ENCODE measurements at regions not wholly inside any gene's neighbourhood (a gene's known extent, or its start where the extent isn't known, plus 50 kb on each side); places are given as distances from the start of the nearest gene placed in this dataset.

DNA sequence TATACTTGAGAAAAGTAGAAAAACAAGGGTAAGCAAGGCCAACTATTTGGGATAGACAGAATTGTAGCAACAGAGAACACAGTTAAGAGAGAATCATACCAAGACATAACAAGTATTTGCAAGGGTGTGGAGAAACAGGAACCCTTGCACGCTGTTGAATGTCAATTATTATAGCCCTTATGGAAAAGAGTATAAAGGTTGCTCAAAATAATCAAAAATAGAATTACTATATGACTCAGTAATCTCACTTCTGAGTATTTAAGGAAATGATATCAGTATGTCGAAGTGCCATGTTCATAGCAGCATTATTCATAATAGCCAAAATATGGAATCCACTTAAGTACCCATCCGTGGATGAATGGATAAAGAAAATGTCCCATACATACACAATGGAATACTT, 193.3 kb downstream of the PHLDA1 start:
- no peak for TF ChIP-seq GATA1 (IDR thresholded peaks at IDR 0.05; ENCODE audit: low read depth, low read length)
- TF ChIP-seq POLR2A (IDR thresholded peaks at IDR 0.05; ENCODE audit: low read length) = no peak
- DNase-seq = no peak

DNA sequence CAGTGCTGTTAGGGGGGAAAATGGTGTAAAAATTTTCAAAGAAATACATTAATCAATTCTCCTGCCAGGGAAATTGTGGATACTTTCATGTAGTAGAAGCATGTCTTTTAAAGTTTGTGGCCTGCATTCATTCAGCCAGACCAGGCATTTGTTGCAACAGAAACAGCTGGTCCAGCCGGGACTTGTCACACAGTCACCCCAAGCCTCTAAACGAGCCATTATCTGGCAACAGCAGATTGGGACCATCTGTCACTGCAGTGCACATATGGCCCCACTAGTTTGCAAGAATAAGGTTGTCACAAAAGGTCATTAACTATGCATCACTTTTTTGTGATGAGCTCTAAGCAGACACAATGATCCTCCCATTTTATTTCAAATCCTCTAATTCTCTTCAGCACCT, 193.9 kb downstream of the PHLDA1 start:
- DNase-seq = peak; percentile 35 to 80
- TF ChIP-seq POLR2A (IDR thresholded peaks at IDR 0.05; ENCODE audit: low read length) = no peak
- no peak for TF ChIP-seq GATA1 (IDR thresholded peaks at IDR 0.05; ENCODE audit: low read depth, low read length)

DNA sequence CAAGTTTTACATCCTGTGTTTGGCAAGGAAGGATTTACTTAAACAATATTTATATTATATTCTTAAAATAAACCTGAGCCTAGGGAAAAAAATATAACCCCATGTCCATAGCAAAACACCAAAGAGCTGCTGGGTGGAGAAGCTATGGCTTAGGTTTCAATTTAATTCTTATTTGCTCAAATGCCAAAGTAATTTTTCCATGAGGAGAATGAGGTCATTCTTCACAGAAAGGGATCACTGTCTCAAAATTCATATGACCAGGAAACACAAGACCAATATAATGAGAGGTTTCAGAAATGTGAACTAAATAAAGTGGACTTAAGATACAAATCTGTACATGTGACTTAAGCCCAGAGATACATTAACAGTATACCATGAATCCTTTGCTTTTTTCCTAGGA, 195.0 kb downstream of the PHLDA1 start:
- TF ChIP-seq POLR2A (IDR thresholded peaks at IDR 0.05; ENCODE audit: low read length) (no peak), GATA1 (IDR thresholded peaks at IDR 0.05; ENCODE audit: low read depth, low read length) (no peak)
- DNase-seq = no peak

DNA sequence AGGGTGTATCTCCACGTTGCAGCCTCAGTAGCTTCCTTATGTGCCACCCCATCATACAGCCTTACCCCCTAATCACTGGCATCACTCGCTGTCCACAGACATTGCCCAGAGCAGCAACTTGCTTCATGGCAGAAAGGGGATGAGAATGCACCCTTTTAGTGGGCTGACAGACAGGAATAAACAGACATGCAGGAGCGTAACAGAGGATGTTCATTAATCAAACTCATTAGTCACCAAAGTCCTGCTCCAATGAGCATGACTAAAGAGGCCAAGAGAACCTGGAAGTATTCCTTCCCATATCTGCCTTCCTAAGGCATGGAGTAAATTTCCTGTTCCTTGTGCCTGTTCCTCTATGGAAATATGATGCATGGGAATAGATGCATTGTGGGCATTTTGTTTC, 197.0 kb downstream of the PHLDA1 start:
- TF ChIP-seq POLR2A (IDR thresholded peaks at IDR 0.05; ENCODE audit: low read length) (no peak), GATA1 (IDR thresholded peaks at IDR 0.05; ENCODE audit: low read depth, low read length) (no peak)
- no peak for DNase-seq

DNA sequence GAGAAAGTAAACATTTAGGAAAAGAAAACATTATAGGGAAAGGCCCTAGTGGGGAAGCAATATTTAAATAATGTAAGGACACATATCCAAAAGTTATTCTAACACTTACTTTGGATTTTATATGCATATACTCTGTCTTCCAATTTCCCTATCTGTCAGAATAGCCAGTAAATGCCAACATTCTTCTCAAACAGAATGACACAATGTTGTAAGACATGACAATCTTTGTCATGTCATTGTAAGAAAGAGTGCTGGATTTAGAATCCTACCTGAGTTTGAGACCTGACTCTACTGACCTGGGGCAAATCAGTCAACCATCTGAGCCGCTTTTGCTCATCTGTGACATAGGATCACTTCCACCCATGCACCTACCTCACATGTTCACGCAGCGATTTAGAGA, 198.3 kb downstream of the PHLDA1 start:
- TF ChIP-seq GATA1 (IDR thresholded peaks at IDR 0.05; ENCODE audit: low read depth, low read length) = no peak
- no peak for TF ChIP-seq POLR2A (IDR thresholded peaks at IDR 0.05; ENCODE audit: low read length)
- no peak for DNase-seq

DNA sequence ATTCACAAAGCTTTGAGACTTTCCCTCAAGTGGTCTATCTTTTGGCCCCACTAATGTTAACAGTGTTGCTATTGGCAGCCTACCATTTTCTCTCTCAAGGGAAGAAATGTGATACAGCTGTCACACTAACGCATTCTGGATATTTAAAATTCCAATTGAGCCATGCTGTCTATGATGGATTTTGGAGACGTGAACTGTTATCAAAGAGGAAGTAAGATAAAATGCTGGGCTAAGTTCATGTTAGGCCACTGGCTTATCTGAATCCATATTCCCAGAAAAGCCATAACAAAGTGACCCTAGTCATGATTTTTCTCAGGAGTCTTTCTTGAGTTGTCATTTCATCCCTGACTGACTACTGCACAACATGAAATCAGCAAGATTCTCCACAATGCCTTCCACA, 200.2 kb downstream of the PHLDA1 start:
- DNase-seq = no peak
- TF ChIP-seq POLR2A (IDR thresholded peaks at IDR 0.05; ENCODE audit: low read length) (no peak), GATA1 (IDR thresholded peaks at IDR 0.05; ENCODE audit: low read depth, low read length) (no peak)

DNA sequence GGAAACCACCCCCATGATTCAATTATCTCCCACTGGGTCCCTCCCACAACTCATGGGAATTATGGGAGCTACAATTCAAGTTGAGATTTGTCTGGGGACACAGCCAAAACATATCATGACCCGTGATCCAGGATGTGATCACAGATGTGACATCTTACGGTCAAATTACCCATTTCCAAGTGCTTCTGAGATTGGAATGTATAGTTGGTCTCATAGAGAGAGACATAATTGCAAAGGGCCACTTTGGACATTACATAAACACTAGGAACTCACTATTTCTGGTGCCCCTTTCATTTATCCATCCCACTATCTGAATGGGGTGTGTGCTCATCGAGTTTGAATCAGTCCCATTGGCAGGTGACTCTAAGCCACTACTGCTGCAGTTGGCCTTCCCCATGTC, 204.5 kb downstream of the PHLDA1 start:
- TF ChIP-seq GATA1 (IDR thresholded peaks at IDR 0.05; ENCODE audit: low read depth, low read length) (no peak), POLR2A (IDR thresholded peaks at IDR 0.05; ENCODE audit: low read length) (no peak)
- DNase-seq = no peak

DNA sequence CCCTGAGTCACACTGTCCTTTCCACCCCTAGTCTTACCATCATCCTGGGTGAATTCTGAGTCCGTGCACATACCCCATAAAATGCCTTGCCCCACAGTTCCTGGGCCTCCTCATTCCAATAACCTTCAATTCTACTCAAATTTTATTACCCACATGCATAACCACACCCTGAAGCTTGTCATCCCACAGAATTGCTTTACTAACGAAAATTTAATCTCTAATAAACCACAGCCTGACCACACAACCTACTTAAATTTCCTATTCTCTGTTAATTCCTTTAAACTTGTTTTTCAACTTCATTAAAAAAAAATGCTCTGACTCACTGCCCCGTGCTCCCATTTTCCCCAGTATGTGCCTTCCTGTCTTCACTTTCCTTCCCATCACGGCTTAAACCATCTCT, 205.9 kb downstream of the PHLDA1 start:
- DNase-seq = no peak
- TF ChIP-seq POLR2A (IDR thresholded peaks at IDR 0.05; ENCODE audit: low read length) = no peak
- TF ChIP-seq GATA1 (IDR thresholded peaks at IDR 0.05; ENCODE audit: low read depth, low read length) = no peak

DNA sequence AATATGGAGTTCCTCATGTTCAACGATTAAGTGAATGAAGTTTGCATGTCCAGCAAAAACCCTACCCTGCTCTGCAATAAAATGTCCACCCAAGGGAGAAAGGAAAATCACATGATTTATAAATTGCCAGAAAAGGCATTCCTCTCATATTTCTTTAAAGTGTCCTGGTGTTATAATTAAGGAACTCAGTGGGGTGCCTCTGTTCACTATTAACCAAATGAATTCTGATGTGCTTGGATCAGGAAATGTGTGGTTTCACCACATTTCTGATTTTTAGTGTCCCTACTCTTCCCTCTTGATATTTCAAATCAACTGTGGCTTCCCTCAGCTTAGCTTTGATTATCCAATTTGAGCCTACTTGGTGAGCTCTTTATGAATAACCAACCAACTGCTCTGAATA, 208.1 kb downstream of the PHLDA1 start:
- DNase-seq = no peak
- no peak for TF ChIP-seq POLR2A (IDR thresholded peaks at IDR 0.05; ENCODE audit: low read length)
- TF ChIP-seq GATA1 (IDR thresholded peaks at IDR 0.05; ENCODE audit: low read depth, low read length) = no peak

DNA sequence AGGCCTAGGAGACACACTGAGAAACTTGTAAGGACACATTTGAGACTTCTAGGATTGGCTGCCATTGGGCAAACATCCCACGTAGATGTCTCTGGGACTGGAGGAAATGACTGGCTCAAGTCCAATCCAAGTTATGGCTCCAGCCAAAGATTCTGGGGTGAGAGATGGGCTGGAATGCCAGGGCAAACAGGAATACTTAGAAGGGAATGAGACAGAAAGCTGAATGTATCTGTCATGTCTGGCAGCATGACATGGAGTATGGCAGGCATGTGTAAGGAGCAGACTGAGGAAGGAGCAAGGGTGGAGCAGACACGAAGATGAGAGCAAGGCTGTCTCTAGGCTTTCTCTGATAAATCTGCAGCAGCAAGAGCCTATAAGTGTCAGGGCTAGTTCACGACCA, 209.2 kb downstream of the PHLDA1 start:
- no peak for DNase-seq
- TF ChIP-seq GATA1 (IDR thresholded peaks at IDR 0.05; ENCODE audit: low read depth, low read length) = no peak
- no peak for TF ChIP-seq POLR2A (IDR thresholded peaks at IDR 0.05; ENCODE audit: low read length)

DNA sequence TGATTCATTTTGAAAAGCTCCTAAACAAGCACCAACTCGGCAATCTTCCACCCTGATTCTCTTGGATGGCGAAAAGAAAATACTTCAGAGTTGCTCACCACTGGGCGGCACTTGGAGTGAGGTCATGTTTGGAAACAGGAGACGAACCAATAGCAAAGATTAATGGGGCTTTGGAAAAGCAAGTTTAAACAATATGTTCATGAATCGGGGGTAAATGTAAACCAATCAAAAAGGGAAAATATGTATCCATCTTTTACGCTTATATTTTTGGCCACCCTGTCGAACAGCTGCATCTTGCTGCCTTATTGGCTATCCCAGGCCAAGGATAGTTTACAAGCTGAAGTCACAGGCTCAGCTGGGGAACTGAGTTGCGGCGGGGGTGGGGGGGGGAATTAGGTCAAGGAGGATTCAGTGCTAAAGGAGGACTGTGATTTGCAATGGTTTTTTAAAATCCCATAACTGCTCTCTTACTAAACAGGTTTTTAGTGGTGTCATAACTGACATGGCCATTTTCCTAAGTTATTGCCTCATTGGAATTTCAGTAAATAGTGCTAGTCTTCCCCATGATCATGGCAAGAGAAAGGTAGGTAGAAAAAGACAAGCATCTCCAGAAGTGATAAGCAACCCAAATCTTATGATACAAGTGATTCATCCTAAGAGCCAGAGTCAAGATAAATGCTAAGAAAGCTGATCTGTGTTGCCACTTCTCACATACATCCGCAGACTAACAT, 210.6 kb downstream of the PHLDA1 start:
- no peak for DNase-seq
- TF ChIP-seq POLR2A (IDR thresholded peaks at IDR 0.05; ENCODE audit: low read length) = no peak
- TF ChIP-seq GATA1 (IDR thresholded peaks at IDR 0.05; ENCODE audit: low read depth, low read length) = no peak

DNA sequence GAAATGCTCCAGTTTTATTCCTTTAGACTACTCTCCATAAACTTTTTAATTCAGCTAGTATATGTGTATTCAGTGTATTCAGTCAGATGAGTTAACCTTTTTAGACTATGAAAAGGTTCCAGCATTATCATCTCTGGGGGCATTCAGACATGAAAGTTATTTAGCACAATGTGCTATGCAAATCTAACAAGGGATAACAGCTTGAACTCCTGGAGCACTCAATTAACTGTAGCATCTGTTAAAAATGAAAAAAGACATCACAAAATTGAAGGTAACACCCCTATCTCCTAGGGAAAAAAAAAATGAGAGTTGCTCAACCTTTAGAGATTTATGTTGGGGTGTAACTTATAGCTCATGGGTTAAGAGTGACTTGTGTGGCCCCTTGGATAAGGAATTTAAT, 211.5 kb downstream of the PHLDA1 start:
- no peak for TF ChIP-seq GATA1 (IDR thresholded peaks at IDR 0.05; ENCODE audit: low read depth, low read length)
- TF ChIP-seq POLR2A (IDR thresholded peaks at IDR 0.05; ENCODE audit: low read length) = no peak

DNA sequence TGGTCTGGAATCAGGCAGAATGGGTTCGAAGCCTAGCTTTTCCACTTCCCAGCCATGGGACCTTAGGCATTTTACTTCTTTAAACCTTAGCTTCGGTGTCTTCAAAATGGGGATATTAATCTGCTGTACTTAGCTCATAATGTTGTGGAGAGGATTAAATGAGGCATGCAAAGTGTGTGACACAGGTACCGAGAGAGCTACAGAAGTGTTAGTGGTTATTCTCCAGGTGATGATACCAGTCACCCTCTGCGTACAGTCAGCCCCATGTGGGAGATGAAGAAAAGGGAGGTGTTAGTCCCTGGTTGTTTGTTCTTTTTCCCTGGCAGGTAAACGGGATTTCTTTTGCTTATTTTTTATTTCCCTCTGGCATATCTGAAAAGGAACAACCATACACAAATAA, 212.1 kb downstream of the PHLDA1 start:
- no peak for TF ChIP-seq POLR2A (IDR thresholded peaks at IDR 0.05; ENCODE audit: low read length)
- no peak for TF ChIP-seq GATA1 (IDR thresholded peaks at IDR 0.05; ENCODE audit: low read depth, low read length)
- DNase-seq = no peak

More for the DNA sequence above, 211.5 kb downstream of the PHLDA1 start:
- no peak for DNase-seq

DNA sequence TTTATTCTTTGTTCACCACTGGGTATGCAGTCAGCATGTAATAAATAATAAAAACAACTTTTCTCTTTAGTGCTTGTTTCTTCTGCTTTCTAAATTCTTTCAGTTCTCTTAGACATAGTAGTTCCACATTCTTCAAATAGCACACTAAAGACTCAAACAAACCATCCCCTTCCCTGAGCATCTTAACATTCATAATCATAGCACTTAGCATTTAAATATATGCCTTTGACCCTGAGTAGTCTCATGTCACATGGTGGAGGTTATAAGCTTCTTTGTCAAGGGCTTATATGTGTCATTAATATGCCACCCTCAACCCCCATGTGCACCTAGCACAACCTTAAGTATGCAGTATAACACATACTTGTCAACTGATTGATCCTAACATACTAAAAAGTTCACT, 212.7 kb downstream of the PHLDA1 start:
- TF ChIP-seq GATA1 (IDR thresholded peaks at IDR 0.05; ENCODE audit: low read depth, low read length) (no peak), POLR2A (IDR thresholded peaks at IDR 0.05; ENCODE audit: low read length) (no peak)
- DNase-seq = no peak

DNA sequence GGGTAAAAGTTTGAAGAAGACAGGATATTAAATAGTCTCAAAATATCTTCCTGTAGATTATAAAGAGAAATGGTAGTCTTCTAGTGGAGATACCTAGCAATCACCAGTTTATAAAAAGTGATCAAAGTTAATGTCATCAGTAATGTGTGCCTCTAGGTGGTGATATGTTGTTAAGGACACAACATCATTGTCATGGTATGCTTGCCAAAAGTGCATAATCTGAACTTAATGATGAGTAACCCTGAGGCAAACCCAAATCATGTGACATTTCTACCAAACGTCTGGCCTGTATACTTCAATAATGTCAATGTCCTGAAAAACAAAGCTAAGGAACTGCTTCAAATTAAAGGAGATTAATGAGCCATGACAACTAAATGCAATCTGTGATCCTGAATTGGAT, 214.7 kb downstream of the PHLDA1 start:
- no peak for TF ChIP-seq GATA1 (IDR thresholded peaks at IDR 0.05; ENCODE audit: low read depth, low read length)
- TF ChIP-seq POLR2A (IDR thresholded peaks at IDR 0.05; ENCODE audit: low read length) = no peak
- peak; percentile 58 to 66 for DNase-seq
